RWPE1 (cell line): ENCODE measurements at regions not wholly inside any gene's neighbourhood (a gene's known extent, or its start where the extent isn't known, plus 50 kb on each side); places are given as distances from the start of the nearest gene placed in this dataset.
"Not testable (repeated sequence)": the region's sequence is repeated elsewhere in the genome, so short reads cannot be mapped to it uniquely, and the experiment has no call there.

ENCODE experiments used
- CTCF ChIA-PET: fragments of 350-600 bp; sonication (Branson Sonifier 250); formaldehyde crosslinking; extraction: SDS; loops from one replicate; lab custom pipeline; 2021; lab: Yijun Ruan, JAX
- POLR2A ChIA-PET: fragments of 400-600 bp; formaldehyde crosslinking; extraction: SDS; loops from one replicate; lab custom pipeline; 2020; ENCODE audit warnings: antibody characterized with exemption; ENCODE audit not compliant: low non-redundant PET; lab: Yijun Ruan, JAX
- DNase-seq: peaks from one replicate; pipeline ENCODE4 v3.0.0; 2012; ENCODE audit warnings: low spot score
- H3K27ac ChIP-seq: fragments of 450-650 bp; 2 replicates; pipeline ENCODE4 v1.5.1; 2017
- TF ChIP-seq, protein P1 (sequence below): fragments of 450-650 bp; conservative IDR thresholded peaks from 2 replicates; pipeline ENCODE4 v1.5.1; 2017; ENCODE audit warnings: low read depth, mild to moderate bottlenecking

- ChIA-PET CTCF (no interaction called here), POLR2A (no interaction called here)
- no peak overlapping the region for H3K27ac ChIP-seq
- TF ChIP-seq, protein P1, sequence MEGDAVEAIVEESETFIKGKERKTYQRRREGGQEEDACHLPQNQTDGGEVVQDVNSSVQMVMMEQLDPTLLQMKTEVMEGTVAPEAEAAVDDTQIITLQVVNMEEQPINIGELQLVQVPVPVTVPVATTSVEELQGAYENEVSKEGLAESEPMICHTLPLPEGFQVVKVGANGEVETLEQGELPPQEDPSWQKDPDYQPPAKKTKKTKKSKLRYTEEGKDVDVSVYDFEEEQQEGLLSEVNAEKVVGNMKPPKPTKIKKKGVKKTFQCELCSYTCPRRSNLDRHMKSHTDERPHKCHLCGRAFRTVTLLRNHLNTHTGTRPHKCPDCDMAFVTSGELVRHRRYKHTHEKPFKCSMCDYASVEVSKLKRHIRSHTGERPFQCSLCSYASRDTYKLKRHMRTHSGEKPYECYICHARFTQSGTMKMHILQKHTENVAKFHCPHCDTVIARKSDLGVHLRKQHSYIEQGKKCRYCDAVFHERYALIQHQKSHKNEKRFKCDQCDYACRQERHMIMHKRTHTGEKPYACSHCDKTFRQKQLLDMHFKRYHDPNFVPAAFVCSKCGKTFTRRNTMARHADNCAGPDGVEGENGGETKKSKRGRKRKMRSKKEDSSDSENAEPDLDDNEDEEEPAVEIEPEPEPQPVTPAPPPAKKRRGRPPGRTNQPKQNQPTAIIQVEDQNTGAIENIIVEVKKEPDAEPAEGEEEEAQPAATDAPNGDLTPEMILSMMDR: no peak
- no peak for DNase-seq
Measured at GRCh38 chr22:49687786-49688515, 139.7 kb downstream of the BRD1 start.

GRCh38 chr22:49687333-49687732 lies 140.3 kb downstream of the BRD1 start:
- no peak overlapping the region for H3K27ac ChIP-seq
- TF ChIP-seq, protein P1: no peak
- DNase-seq: no peak
- ChIA-PET CTCF (no interaction called here), POLR2A (no interaction called here)

- no peak overlapping the region for H3K27ac ChIP-seq
- DNase-seq: no peak
- TF ChIP-seq, protein P1: no peak
- ChIA-PET CTCF (no interaction called here), POLR2A (no interaction called here)
Measured at GRCh38 chr22:49686495-49687219, 141.0 kb downstream of the BRD1 start.

DNA sequence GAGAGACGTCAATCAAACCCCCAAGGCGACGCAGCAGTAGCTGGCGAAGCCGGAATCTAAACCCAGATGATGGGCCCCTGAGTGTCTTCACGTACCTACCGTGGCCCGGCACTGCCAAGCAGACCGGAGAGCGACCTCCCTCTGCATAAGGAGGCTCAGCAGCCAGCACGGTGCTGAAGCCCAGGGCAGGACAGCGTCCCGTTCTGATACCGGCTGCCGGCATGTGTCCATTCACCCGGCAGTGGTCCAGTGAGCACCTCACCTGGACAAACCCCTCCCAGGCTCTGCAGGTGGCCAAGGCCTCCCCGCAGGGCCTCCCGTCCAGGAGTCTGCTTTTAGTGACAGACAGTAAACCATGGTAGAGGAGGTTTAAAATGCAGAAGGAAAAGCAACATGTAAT lies 142.0 kb downstream of the BRD1 start:
- POLR2A ChIA-PET: no interaction called here

DNA sequence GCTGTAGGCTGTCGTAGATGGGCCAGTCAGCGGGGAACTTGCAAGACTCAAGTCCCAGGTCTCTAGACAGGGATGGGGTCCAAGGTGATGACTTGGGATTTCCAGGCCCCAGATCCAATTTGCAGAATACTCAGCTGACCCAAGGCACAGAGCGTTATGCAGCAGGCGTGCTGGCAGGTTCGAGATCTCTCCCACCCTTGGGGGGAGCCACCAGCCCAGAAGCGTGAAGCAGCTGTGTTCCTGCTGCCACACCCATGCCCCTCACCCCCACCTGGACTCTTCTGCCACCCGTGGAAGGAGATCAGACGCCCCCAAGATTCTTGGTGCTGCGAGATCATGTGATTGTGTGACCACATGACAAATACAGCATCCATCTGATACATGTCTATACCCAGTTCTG lies 142.6 kb downstream of the BRD1 start:
- CTCF ChIA-PET: no interaction called here
- TF ChIP-seq, protein P1: no peak

More for the DNA sequence above, 142.0 kb downstream of the BRD1 start:
- no peak overlapping the region for H3K27ac ChIP-seq
- TF ChIP-seq, protein P1: no peak
- no peak for DNase-seq
- CTCF ChIA-PET: no interaction called here

DNA sequence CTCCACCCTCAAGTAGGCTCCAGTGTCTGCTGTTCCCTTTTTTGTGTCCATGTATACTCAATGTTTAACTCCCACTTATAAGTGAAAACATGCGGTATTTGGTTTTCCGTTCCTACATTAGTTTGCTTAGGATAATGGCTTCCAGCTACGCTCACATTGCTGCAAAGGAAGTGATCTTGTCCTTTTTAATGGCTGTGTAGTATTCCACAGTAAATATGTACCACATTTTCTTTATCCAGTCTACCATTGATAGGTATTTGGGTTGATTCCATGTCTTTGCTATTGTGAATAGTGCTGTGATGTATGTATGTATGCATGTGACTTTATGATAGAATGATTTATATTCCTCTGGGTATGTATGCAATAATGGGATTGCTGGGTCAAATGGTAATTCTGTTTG lies 144.6 kb downstream of the BRD1 start:
- POLR2A ChIA-PET: no interaction called here
- H3K27ac ChIP-seq: no peak overlapping the region
- DNase-seq: no peak
- TF ChIP-seq, protein P1: no peak
- CTCF ChIA-PET: no interaction called here

More for the DNA sequence above, 142.6 kb downstream of the BRD1 start:
- no peak for DNase-seq
- POLR2A ChIA-PET: no interaction called here
- no peak overlapping the region for H3K27ac ChIP-seq

DNA sequence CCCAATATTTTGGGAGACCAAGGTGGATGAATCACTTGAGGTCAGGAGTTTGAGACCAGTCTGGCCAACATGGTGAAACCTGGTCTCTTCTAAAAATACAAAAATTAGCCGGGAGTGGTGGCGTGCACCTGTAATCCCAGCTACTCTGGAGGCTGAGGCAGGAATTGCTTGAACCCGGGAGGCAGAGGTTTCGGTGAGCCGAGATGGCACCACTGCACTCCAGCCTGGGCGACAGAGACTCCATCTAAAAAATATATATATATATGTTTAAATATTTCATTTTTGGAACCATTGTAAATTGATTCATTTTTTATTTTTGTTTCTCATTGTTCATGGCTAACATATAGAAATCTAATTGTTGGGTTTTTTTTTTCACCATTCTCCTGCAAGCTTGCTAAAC lies 146.9 kb downstream of the BRD1 start:
- DNase-seq, POLR2A ChIA-PET, H3K27ac ChIP-seq, CTCF ChIA-PET: not testable (repeated sequence)
